Activated CD8-positive, alpha-beta T cell treated with anti-CD3 and anti-CD28 coated beads for 36 hours (primary cell): ENCODE measurements at regions not wholly inside any gene's neighbourhood (a gene's known extent, or its start where the extent isn't known, plus 50 kb on each side); places are given as distances from the start of the nearest gene placed in this dataset.

Experiments used
- ATAC-seq: fragments of 200-7000 bp; cut with Tn5 transposase; one replicate; pipeline ENCODE4 v1.10.0; 2021; ENCODE audit warnings: mild to moderate bottlenecking, moderate library complexity
- CTCF ChIA-PET: fragments of 350-600 bp; sonication (Branson Sonifier 250); formaldehyde crosslinking; loops from one replicate; lab custom pipeline; 2021; ENCODE audit warnings: antibody characterized with exemption; lab: Charles Lee
- POLR2A ChIA-PET: fragments of 350-600 bp; sonication (Branson Sonifier 250); formaldehyde crosslinking; loops from one replicate; lab custom pipeline; 2021; ENCODE audit warnings: antibody characterized with exemption; lab: Charles Lee
- DNase-seq: peaks from one replicate; pipeline ENCODE4 v3.0.0-alpha.2; 2020
- H3K27ac Mint-ChIP-seq: one replicate; pipeline ENCODE4 v1.8.0; 2021; ENCODE audit warnings: mild to moderate bottlenecking, mixed read lengths
- H3K27me3 Mint-ChIP-seq: one replicate; pipeline ENCODE4 v1.8.0; 2021; ENCODE audit warnings: mixed read lengths
- H3K36me3 Mint-ChIP-seq: one replicate; pipeline ENCODE4 v1.8.0; 2021; ENCODE audit warnings: low read depth, mixed read lengths
- H3K4me1 Mint-ChIP-seq: one replicate; pipeline ENCODE4 v1.8.0; 2021; ENCODE audit warnings: low read depth, mixed read lengths
- H3K4me3 Mint-ChIP-seq: one replicate; pipeline ENCODE4 v1.8.0; 2021; ENCODE audit warnings: mild to moderate bottlenecking, moderate library complexity, mixed read lengths
- H3K9me3 Mint-ChIP-seq: one replicate; pipeline ENCODE4 v1.8.0; 2021; ENCODE audit warnings: mixed read lengths
- intact Hi-C: fragments of 100-400 bp; cut with micrococcal nuclease; formaldehyde crosslinking; loops from one replicate; pipeline ENCODE4 v1.10.0; 2022
- TF ChIP-seq, protein P1 (sequence below): fragments of 200-600 bp; IDR thresholded peaks from one replicate; pipeline ENCODE4 v1.8.0; 2022; ENCODE audit warnings: antibody characterized with exemption, mild to moderate bottlenecking

- Mint-ChIP-seq H3K27ac (no peak overlapping the region), H3K36me3 (no peaks in the 10 kb centered on the region), H3K4me1 (no peaks in the 10 kb centered on the region), H3K9me3 (no peaks in the 10 kb centered on the region), H3K27me3 (no peaks in the 10 kb centered on the region), H3K4me3 (no peak overlapping the region)
- TF ChIP-seq, protein P1, sequence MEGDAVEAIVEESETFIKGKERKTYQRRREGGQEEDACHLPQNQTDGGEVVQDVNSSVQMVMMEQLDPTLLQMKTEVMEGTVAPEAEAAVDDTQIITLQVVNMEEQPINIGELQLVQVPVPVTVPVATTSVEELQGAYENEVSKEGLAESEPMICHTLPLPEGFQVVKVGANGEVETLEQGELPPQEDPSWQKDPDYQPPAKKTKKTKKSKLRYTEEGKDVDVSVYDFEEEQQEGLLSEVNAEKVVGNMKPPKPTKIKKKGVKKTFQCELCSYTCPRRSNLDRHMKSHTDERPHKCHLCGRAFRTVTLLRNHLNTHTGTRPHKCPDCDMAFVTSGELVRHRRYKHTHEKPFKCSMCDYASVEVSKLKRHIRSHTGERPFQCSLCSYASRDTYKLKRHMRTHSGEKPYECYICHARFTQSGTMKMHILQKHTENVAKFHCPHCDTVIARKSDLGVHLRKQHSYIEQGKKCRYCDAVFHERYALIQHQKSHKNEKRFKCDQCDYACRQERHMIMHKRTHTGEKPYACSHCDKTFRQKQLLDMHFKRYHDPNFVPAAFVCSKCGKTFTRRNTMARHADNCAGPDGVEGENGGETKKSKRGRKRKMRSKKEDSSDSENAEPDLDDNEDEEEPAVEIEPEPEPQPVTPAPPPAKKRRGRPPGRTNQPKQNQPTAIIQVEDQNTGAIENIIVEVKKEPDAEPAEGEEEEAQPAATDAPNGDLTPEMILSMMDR = no peak
- ATAC-seq (no peak), DNase-seq (no peak)
- intact Hi-C loops = no loop called here
- POLR2A ChIA-PET = no interaction called here
- CTCF ChIA-PET = no interaction called here
Measured at GRCh38 chr2:160583813-160584537, 90.4 kb upstream of the RBMS1 start.

- Mint-ChIP-seq H3K4me1 (no peaks in the 10 kb centered on the region), H3K4me3 (no peak overlapping the region), H3K27ac (no peak overlapping the region), H3K36me3 (no peaks in the 10 kb centered on the region), H3K9me3 (no peaks in the 10 kb centered on the region), H3K27me3 (no peaks in the 10 kb centered on the region)
- no peak for ATAC-seq
- TF ChIP-seq, protein P1 = no peak
- DNase-seq = no peak
- intact Hi-C loops = no loop called here
- ChIA-PET POLR2A (no interaction called here), CTCF (no interaction called here)
Measured at GRCh38 chr2:160584972-160585494, 91.4 kb upstream of the RBMS1 start.

GRCh38 chr2:160590664-160591063 lies 97.1 kb upstream of the RBMS1 start:
- Mint-ChIP-seq H3K4me3 (no peak overlapping the region), H3K27ac (no peak overlapping the region), H3K9me3 (peaks cover 6% of the 10 kb centered on the region), H3K4me1 (no peaks in the 10 kb centered on the region), H3K27me3 (no peaks in the 10 kb centered on the region), H3K36me3 (no peaks in the 10 kb centered on the region)
- intact Hi-C loops = no loop called here
- POLR2A ChIA-PET = no interaction called here
- CTCF ChIA-PET = no interaction called here
- ATAC-seq (no peak), DNase-seq (no peak)
- TF ChIP-seq, protein P1 = no peak

- Mint-ChIP-seq H3K4me3 (no peak overlapping the region), H3K27ac (no peak overlapping the region), H3K9me3 (peaks cover 6% of the 10 kb centered on the region), H3K36me3 (no peaks in the 10 kb centered on the region), H3K4me1 (no peaks in the 10 kb centered on the region), H3K27me3 (no peaks in the 10 kb centered on the region)
- POLR2A ChIA-PET = interaction anchor here (1.0 kb wide), 1 partner anchor 544 kb away, joined by 3 read pairs; no protein-coding TSS in a partner anchor
- CTCF ChIA-PET = no interaction called here
- TF ChIP-seq, protein P1 = no peak
- intact Hi-C loops = no loop called here
- DNase-seq (no peak), ATAC-seq (no peak)
Measured at GRCh38 chr2:160592401-160592800, 98.8 kb upstream of the RBMS1 start.

- ChIA-PET POLR2A (no interaction called here), CTCF (no interaction called here)
- Mint-ChIP-seq H3K36me3 (no peaks in the 10 kb centered on the region), H3K9me3 (peaks cover 6% of the 10 kb centered on the region), H3K27me3 (no peaks in the 10 kb centered on the region), H3K4me3 (no peak overlapping the region), H3K4me1 (no peaks in the 10 kb centered on the region), H3K27ac (no peak overlapping the region)
- ATAC-seq (no peak), DNase-seq (no peak)
- intact Hi-C loops = no loop called here
- TF ChIP-seq, protein P1 = no peak
Measured at GRCh38 chr2:160592993-160593392, 99.4 kb upstream of the RBMS1 start.
